HTR-8/SVneo (cell line): ENCODE measurements at regions not wholly inside any gene's neighbourhood (a gene's known extent, or its start where the extent isn't known, plus 50 kb on each side); places are given as distances from the start of the nearest gene placed in this dataset.

Source experiments
- DNase-seq: peaks from one replicate; pipeline ENCODE4 v3.0.0; 2011; ENCODE audit warnings: low spot score, mixed read lengths; ENCODE audit not compliant: insufficient read length
- FAIRE-seq: peaks from 2 replicates; lab custom pipeline; 2011; peaks lifted over from hg19 to GRCh38; lab: Jason Lieb, UNC

DNA sequence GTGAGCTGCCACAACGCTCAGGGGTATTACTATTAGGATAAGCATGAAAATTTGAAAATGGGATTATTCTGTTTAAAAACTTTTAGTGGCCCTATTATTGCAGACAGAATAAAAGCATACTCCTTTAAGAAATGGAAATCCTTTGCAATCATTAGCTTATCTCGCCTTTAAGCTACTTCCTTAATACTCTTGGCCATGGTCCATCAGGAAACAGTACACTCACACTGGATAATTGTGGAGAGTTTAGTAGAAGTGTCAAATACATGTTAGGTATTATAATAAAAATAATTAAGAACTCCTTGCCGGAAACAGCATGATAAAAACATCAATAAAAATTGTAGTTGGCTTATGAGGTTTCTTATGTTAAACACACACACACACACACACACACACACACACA lies 100.4 kb upstream of the PPFIA2 start:
- FAIRE-seq (no peak), DNase-seq (no peak)

DNA sequence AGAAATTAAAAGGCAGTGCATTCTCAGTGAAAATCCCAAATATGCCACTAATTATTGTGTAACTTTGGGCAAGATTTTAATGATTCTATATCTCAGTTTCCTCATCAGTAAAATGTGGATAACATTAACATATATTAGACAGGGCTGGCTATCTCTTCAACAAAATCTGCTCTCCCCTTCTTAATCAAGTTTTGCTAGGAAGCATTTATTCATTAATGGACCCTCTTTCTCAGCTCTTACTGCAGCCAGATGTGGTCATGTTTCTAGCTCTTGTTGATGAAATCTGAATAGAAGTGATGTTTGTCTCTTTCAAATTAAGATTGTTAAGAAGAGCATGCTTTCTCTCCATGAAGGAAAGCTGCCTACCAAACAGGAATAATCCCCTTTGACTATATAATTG lies 84.4 kb upstream of the PPFIA2 start:
- DNase-seq (no peak), FAIRE-seq (no peak)

- no peak for FAIRE-seq
These were observed 76.6 kb upstream of the PPFIA2 start for GRCh38 chr12:81835783-81836182.

GRCh38 chr12:81819991-81820633 lies 61.0 kb upstream of the PPFIA2 start:
- DNase-seq, result no peak
- no peak for FAIRE-seq

More at GRCh38 chr12:81835783-81836182, 76.6 kb upstream of the PPFIA2 start:
- no peak for DNase-seq

DNA sequence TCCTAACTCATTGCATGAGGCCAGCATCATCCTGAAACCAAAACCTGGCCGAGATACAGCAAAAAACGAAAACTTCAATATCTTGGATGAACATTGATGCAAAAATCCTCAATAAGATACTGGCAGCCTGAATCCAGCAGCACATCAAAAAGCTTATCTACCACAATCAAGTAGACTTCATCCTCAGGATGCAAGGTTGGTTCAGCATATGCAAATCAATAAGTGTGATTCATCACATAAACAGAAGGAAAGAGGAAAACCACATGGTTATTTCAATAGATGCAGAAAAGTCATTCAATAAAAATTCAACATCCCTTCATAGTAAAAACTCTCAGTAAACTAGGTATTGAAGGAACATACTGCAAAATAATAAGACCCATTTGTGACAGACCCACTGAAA lies 56.5 kb upstream of the PPFIA2 start:
- DNase-seq (no peak), FAIRE-seq (no peak)

DNA sequence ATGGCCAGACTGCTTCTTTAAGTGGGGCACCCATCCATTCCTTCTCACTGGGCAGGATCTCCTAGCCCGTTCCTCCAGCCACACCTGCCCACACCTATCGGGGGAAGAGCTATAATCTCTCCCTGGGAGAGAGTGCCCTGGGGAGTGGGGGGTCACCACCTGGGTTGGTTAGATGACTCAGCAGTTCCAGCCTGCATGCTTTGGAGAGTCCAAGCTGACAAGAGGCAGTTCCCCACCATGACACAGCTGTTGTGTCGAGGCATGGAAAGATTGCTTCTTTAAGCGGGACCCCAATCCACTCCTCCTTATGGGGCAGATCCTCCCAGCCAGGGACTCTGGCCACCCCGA lies 52.6 kb upstream of the PPFIA2 start:
- DNase-seq (no peak), FAIRE-seq (no peak)

GRCh38 chr12:81811061-81811777 lies 52.1 kb upstream of the PPFIA2 start:
- FAIRE-seq, result no peak
- DNase-seq, result no peak

GRCh38 chr12:81809829-81810595 lies 50.9 kb upstream of the PPFIA2 start:
- FAIRE-seq (no peak), DNase-seq (no peak)

DNA sequence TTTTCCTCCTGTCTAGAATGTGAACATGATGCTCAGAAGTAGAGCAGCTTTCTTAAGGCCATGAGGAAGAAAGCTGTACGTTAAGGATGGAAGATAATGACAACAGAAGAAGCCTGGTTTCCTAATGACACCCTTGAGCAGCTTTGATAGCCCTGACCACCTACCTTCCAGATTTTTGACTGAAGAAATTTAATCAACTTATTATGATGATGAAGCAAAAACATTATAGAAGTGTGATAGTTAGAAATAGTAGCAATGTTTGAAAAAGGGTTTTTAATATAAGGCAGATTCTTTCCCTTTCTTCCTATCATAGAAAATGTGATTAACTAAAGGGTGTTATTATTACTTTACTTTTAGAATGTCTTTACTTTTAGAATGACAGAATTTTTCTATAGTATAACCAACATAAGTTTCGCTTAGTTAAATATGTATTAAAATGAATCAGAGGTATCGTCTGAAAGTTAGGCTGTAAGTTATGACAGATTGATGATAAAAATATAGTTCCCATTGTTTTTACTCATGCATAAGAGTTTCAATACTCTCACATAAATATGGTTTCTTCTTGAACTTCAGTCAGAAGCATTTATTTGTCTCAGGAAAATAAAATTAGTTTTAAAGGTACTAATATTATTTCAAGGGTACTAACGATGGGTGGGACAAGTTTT lies 50.1 kb upstream of the PPFIA2 start:
- FAIRE-seq (no peak), DNase-seq (no peak)
